HCT116 (cell line): ENCODE measurements at regions not wholly inside any gene's neighbourhood (a gene's known extent, or its start where the extent isn't known, plus 50 kb on each side); places are given as distances from the start of the nearest gene placed in this dataset.

Source experiments
- CTCF ChIP-seq, 3 experiments: fragments of 200-600 bp in 1 of 3; sonication (generic) in 1 of 3; IDR thresholded peaks in 2 of 3; conservative IDR thresholded peaks in 1 of 3; 2 replicates each; pipeline ENCODE4 v1.5.1; 2012 to 2017; ENCODE audit warnings: low read depth in 2 of 3, low read length in 2 of 3, antibody characterized with exemption in 1 of 3, borderline replicate concordance in 1 of 3, control low read depth in 1 of 3, mild to moderate bottlenecking in 1 of 3, mixed read lengths in 1 of 3, mixed run types in 1 of 3, moderate library complexity in 1 of 3; ENCODE audit not compliant: insufficient read depth in 1 of 3
- POLR2A ChIP-seq: IDR thresholded peaks from 2 replicates; pipeline ENCODE4 v1.7.0; 2011; ENCODE audit warnings: borderline replicate concordance; ENCODE audit not compliant: insufficient read depth, insufficient read length; ENCODE audit errors: extremely low read depth
- POLR2AphosphoS5 ChIP-seq: IDR thresholded peaks from 2 replicates; pipeline ENCODE4 v1.6.1; 2011; ENCODE audit warnings: mild to moderate bottlenecking, low read depth, low read length, moderate library complexity
- SIN3A ChIP-seq: IDR thresholded peaks from 2 replicates; pipeline ENCODE4 v1.6.1; 2012; ENCODE audit warnings: low read depth
- YY1 ChIP-seq: IDR thresholded peaks from 2 replicates; pipeline ENCODE4 v1.6.1; 2011; ENCODE audit warnings: low read length, low read depth, moderate library complexity, mild to moderate bottlenecking; ENCODE audit not compliant: insufficient replicate concordance; ENCODE audit errors: extremely low read depth

- no peak for TF ChIP-seq POLR2AphosphoS5
- 0 out of 6 replicates have a peak, but pooled peaks of 1 of the 3 experiments have one; percentile 31 for TF ChIP-seq CTCF (IDR thresholded peaks at IDR 0.05 in 2 of 3, conservative IDR thresholded peaks at IDR 0.05 in 1 of 3; ENCODE audit: borderline replicate concordance in 1 of 3, insufficient read depth in 1 of 3, low read depth in 2 of 3, low read length in 2 of 3)
- TF ChIP-seq YY1: no peak
- no peak for TF ChIP-seq SIN3A
- TF ChIP-seq POLR2A: no peak
These were observed 76.8 kb upstream of the SIRPG start for GRCh38 chr20:1734269-1734858.
